Dedifferentiated amniotic fluid mesenchymal stem cell (primary cell): ENCODE measurements at regions not wholly inside any gene's neighbourhood (a gene's known extent, or its start where the extent isn't known, plus 50 kb on each side); places are given as distances from the start of the nearest gene placed in this dataset.
"Not testable (repeated sequence)": the region's sequence is repeated elsewhere in the genome, so short reads cannot be mapped to it uniquely, and the experiment has no call there.

Experiments
- DNase-seq: peaks from one replicate; pipeline ENCODE4 v3.0.0-alpha.2; 2016; ENCODE audit errors: extremely low spot score

DNA sequence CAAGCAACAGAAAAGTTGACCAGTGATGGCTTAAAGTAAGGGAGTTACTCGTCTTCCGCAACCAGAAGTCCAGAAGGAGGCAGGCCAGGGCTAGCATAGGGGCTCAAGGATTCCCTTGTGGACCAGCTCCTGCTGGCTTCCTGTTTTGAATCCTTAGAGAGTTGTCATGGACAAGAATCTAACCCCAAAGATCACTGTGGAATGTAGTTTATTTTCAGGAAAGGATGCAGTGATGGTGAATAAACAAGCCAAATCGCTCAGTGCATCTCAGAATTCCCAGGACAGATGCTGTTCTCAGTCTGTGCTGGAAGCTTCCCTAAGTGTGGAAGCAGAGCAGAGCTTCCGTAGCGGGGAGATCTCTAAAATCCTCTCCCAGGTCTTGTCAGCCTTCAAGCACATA lies 311.3 kb downstream of the C12orf75 start:
- no peak for DNase-seq

DNA sequence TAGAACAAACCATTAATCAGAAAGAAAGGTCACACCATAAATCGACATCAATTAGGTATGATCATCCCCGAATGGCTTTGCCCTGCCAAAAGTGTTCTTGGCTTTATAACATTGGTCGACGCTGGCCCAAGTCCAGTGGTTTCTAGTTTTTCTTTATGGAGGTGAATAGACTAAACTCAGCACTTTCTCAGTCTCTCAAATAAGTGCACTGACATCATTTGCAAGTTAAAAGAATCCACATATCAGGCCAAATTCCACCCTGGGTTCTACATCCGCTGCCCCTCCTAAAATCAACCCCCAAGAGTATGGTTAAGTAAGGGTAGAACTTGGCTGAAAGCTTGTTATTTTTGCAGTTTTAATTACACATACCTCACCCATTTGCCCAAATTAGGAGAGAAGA lies 314.3 kb downstream of the C12orf75 start:
- DNase-seq: no peak

DNA sequence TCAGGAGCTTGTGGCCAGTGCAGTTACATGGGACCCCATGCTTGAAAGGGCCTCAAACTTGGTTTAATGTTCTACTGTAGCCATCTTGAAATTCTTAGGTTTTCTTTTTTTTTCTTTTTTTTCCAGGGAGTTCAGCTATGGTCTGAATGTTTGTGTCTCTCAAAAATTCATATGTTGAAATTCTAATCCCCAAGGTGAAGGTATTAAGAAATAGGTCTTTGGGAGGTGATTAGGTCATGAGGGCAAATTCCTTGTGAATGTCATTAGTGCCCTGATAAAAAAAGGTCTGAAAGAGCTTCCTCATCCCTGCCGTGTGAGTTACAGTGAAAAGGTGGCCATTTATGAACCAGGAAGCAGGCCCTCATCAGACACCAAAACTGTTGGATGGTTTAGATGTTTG lies 324.1 kb downstream of the C12orf75 start:
- DNase-seq: no peak

DNA sequence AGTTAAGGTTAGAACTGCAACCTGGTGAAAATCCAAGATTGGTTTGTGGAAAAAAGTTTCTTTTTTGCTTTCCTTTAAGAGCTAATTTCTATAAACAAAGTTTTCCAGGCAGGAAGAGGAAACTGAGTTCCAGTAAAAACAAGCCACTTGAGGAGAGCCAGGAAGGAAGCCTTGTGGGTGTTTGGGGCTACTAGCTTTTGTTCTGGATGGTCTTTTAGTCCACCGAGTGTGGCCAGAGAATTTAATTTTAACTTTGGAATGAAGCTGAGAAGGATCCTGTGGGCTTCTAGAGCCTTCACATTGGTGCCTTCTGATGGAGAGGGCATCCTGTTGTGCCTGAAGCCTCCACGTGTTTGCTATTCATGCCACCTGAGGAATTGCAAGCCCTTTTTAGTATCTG lies 327.9 kb downstream of the C12orf75 start:
- DNase-seq: no peak

DNA sequence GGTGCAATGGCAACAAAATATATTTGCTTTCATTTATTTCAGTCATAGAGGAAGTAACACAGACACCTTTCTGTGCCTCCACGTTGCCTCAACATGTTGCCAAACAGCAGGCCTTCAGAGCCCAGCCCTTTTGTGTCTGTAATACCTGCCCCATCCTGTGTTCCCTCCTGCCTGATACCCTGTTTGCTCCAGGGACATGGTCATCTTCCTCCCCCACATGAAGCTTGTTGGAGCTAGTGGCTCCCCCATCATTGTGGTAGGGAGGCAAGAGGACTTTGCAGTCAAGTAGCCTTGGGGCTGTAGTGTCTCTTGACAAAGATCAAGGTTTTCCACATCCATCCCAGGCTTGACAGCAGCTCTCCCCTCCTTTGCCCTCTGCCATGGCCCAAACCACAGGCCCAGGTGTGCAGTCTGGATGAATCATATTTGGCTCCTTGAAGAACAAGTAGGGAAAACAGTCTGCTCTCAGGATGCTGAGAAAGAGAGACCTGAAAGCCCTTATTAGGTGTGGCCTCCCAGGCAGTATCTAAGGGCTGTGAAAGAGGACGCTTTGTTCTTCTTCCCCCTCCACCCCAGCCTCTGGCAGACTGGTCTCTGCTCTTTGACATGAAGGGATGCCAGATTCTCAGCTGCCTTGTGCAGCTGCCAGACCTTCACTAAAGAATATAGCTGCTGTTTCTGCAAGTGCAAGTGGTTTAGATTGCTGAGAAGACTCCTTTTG lies 329.0 kb downstream of the C12orf75 start:
- DNase-seq: no peak

DNA sequence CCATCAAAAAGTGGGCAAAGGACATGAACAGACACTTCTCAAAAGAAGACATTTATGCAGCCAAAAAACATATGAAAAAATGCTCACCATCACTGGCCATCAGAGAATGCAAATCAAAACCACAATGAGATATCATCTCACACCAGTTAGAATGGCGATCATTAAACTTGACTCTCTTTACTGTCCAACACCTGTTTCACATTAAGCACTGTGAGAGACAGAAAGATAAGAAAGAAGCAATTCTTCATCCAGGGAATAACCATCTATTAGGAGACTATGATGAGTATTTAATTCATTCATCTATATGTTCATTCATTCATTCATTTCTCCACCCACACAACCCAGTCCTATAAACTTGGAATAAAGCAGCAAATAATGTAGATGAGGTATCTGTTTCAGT lies 334.3 kb downstream of the C12orf75 start:
- DNase-seq: not testable (repeated sequence)

DNA sequence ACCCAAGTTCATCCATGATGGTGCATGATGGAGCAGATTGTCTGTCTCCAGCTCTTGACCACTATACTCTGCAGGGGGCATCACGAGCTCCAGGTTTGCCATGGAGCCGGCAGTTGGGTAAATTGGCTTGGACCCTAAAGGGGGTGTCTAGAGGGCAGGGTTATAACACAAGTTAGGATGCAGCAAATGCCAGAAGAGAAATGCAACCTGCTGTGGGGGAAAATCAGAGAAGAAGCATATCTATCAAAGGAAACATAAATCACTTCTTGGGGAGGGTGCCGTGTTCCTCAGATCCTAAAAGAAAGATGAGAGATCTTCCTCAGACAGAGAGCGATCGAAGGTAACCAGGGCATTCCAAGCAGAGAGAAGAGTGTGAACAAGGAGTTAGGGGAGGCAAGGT lies 334.9 kb downstream of the C12orf75 start:
- DNase-seq: no peak

DNA sequence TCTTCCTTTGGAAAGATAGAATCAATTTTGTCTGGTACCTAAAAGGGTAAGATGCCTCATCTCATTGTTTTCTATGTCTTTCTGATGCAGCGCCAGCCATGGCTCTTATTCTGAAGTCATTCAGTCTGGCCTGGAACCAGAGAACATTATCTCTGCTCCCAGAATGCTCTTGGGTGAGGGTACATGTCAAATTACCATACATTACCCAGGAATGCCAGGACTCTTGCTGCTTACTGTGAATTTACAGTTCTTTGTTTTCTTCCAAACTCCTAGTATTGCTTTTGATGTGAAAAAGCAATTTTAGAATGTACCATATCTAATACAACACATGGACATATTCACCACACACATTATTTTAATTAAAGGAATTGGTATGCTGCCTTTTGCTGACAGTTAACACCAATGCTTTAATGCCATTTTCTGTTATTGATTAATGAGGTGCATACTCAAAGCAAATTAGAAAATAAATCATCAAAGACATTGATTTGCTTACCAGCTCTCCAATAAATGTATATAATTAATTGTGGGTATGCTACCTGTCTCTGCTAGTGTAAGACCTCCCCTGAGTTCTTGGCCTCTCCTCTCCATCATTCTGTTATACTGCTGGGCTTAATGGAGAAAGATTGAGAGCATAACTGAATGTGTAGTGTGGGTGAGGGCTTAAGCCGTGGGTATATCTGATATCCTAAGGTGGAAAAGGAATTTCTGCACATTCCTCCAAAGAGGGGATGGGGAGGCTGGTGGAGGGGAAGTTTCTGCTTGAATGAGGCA lies 337.7 kb downstream of the C12orf75 start:
- DNase-seq: no peak

DNA sequence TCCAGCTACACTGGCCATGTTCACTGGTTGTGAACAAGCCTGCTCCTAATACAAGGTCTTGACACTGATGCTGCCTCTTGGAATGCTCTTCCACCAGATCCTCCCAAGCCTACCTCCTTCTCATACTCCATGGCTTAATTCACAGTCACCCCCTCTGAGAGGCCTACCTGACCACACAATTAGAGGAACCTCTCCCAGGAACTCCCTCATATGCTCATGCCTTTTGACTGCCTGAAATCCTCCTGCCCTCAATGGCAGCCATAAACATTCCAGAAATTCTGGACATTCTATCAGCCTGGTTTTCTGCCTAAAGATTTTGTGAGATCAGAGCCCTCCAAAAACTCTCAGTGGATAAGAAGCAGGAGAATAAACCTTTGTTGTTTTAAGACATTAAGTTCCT lies 340.2 kb downstream of the C12orf75 start:
- no peak for DNase-seq

DNA sequence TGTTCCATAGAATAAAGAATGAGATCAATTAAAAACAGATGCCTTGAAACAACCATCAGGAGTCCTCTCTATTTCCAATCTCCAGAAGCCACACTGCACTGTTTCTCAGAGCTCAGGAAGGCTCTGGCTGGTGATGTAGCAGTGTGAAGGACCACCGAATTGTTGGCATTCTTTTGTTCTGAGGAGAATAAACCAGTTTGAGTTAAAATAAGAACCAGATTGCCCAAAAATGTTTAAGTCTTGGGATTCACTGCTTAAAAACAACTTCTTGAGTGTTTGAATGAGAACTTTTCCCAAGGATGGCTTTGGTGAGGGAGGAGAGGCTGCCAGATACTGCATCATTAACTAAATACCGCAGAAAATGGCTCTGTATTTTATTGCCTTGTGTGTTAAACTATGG lies 341.2 kb downstream of the C12orf75 start:
- peak; percentile 25 for DNase-seq

DNA sequence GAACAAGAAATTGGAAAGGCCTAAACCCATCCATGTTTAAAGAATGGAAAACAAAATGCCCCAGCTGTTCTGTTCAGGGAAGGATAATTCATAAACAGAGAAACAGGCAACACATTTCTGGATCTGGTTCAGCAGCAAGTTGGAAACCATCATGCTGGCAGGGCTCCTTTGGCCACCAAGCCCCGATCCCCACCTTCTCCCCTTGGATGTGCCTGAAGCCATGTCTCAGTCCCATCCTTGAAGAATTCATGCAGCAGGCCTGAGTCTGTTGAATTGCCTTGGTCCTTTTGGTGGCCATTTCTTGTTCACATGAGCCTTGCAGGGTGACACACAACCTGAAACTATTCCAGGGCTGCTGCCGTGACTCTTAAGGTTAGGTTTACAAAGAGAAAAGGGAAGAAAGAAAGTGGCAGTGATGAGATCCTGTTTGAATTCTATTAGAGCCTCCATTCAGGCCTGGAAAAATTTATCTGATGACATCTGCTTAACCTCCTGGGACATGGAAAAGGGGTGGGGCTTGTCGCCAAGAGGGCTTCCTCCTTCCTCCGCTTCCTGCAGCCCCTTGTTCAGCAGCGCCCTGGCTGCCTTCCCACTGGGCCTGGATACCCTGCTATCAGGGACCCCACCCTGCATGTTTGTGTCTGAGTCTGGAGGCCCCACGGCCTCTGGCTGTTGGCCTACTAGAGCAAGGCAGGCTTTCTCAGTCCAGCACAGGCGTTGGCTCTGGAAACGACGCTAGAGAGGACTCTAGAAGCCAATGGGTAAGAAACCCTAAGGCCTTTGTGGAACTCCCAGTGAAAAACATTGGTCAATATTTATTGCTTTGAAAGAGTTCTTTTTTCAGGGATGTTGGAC lies 341.9 kb downstream of the C12orf75 start:
- DNase-seq: no peak

DNA sequence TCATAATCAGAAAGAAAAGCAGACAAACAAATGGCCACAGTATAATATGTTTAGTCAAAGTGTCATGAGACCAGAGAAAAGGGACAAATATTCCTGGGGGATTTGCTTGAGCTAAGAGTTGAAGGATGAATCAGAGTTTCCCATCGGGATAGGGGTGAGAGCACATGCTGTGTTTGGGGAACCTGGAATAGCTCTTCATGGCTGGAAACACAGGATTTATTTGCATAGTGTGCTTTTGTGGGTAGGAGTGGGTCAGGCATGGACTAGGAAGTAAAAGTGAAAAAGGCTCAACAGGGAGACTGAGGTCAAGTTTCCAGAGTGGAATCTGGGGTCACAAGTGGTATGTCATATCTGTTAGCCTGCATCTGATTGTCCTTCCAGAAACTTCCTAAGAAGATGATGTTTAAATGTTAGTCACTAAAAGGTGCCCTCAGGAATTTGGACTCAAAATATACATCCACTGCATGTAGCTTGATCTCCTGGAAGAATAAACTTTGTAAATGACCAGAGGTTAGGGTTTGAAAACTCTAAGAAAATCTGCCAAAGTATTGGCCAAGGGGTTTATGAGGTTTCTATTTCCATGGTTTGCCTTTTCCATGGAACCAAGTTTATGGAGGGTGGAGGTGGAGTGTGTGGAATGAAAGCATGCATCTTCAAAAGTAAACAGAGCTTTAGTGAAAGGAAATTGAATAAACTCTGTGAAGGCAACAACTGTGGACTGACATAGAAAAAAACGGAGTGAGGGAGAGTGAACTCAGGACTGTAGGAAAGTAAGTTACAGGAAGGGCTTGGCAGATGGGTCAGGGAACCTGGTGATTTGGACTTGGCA lies 344.6 kb downstream of the C12orf75 start:
- no peak for DNase-seq

DNA sequence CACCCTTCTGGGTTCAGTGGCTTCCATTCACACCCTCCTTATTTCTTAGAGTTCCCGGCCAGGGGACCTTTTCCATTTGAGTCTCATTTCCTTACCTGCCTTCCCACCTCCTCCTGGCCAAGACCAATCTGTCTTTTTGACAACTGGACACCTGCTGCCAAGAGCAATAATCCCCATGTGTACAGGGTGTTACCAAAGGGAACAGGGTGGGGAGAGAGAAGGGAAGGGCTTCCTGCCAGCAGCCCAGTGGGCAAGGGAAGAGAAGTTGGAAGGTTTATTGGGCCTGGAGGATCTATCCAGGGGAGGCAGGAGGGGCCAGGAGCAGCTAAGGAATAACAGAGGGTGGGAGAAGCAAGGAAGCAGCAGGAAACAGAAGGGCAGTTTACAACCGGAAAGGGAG lies 346.2 kb downstream of the C12orf75 start:
- DNase-seq: no peak

DNA sequence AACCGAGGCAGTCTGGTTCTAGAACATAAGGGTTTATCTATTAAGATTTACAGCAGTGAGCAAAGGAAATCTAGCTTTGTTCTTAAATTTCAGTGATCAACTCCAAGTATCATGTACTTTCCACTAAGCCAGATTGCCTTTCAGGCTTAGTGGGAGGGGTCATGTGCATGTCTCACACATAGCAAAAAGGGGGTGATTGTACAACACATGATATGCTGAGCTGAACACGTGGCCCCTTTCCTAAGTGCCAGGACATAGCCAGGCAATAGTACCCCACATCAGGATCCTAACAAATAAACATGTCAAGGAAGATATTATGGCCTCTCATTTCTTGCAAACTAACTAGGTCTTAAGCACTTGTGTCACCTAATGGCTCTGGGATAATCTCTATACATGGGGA lies 347.2 kb downstream of the C12orf75 start:
- DNase-seq: no peak

DNA sequence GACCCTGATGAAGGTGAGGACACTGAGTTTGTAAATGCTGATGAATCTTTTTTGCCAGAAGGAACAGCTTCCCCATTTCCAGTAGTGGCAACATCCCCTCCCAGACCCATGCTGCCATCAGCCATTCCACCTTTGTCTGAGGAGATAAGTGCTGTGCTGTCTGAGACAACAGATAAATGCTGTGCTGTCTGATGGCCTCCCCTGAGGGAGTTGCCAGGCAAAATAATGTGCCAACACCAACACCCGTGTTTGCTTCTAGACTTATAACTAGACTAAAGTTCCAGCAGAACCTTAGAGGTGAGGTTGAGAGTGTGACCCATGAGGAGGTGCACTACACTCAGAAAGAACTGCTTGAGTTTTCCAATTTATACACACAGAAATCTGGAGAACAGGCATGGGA lies 349.5 kb downstream of the C12orf75 start:
- no peak for DNase-seq

DNA sequence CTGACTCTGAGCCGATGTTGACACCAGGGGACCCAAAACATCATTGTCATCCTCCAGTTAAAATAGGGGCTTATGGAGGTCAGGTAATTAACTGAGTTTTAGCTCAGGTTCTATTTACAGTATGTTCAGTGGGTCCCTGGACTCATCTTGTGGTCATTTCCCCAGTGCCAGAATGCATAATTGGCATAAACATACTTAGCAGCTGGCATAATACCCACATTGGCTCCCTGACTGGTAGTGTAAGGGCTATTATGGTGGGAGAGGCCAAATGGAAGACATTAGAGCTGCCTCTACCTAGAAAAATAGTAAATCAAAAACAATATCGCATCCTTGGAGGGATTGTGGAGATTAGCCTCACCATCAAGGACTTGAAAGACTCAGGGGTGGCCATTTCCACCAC lies 350.9 kb downstream of the C12orf75 start:
- DNase-seq: no peak

DNA sequence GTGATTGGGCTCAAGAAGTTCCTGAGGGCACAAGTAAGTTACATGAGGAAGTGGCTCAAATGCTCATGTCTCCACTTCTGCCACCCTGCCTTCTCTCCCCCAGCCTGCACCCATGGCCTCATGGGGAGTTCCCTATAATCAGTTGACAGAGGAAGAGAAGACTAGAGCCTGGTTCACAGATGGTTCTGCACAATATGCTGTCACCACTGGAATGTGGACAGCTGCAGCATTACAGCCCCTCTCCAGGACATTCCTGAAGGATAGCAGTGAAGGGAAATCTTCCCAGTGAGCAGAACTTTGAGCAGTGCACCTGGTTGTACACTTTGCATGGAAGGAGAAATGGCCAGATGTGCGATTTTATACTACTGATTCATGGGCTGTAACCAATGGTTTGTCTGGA lies 352.3 kb downstream of the C12orf75 start:
- not testable (repeated sequence) for DNase-seq

DNA sequence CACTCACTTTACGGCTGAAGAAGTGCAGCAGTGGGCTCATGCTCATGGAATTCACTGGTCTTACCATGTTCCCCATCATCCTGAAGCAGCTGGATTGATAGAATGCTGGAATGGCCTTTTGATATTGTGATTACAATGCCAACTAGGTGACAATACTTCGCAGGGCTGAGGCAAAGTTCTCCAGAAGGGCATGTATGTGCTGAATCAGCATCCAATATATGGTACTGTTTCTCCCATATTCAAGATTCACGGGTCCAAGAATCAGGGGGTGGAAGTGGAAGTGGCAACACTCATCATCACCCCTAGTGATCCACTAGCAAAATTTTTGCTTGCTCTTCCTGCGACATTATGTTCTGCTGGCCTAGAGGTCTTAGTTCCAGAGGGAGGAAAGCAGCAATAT lies 353.3 kb downstream of the C12orf75 start:
- not testable (repeated sequence) for DNase-seq

DNA sequence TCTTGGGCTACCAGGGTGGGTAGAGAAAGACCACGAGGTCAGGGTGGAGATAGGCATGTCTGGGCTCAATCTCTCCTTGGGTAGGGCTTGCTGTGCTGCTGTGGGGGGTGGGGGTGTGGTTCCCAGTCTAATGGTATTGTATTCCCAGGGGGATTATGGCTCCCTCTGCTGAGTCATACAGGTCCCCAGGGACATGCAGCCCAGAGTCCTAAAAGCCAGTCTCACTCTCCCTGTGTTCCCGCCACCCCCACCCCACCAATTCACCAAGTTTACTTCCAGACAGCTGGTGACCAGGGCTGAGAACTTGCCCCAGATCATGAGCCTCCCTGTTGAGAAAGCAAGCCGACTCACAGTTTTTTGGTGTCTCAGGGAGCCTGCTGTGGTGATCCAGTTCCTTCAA lies 367.6 kb downstream of the C12orf75 start:
- DNase-seq: no peak

DNA sequence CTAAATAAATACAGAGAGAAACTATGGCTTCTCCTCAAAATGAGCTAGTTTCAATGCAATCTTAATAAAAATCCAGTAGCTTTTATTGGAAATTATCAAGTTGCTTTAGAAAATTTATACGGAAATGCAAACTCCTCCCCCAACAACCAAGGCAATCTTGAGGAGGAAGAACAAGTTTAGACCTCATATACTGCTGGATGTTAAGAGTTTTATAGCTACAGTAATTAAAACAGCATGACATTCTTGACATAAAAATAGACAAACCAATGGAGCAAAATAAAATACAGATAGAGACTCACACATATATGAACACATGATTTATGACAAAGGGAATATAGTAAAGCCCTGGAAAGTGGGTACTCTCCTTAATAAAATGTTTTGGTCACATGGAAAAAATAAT lies 368.7 kb downstream of the C12orf75 start:
- DNase-seq: no peak

DNA sequence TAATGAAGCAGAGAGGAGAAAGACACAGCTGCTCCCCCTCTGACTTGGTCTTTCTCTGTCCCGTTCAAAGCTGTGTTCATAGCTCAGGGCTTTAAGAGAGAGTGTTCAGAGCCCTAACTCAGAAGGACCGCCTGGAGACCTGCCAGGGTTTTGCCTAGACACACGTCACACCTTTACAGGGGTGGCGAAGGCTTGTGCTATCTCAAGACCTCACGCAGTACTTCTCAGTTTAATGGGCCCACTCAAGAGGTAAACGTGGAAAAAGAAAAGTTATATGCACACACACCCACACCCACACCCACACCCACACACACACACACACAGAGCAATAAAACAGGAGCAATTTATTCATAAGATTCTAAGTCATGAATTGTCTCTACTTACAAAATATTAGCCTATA lies 374.3 kb downstream of the C12orf75 start:
- DNase-seq: no peak

DNA sequence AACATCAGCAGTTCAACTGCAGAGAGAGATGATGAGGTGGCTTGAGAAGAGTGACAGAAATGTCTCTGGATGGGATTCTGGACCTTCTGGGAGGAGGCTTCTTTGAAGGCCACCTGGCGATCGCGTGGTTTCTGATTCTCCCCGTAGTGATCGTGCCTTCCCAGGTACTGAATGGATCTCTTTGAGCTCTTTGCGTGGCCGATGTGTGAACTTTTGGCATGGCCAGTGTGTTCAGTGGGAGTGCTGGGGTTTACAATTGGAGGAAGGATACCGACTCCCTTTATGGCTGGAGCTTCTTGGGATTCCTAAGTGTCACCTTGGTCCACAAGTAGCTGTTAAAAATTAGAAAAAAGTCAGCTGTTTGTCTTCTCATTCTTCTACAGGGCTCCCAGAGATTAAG lies 374.7 kb downstream of the C12orf75 start:
- DNase-seq: no peak
